OCI-LY3 (cell line): ENCODE measurements at regions not wholly inside any gene's neighbourhood (a gene's known extent, or its start where the extent isn't known, plus 50 kb on each side); places are given as distances from the start of the nearest gene placed in this dataset.

Experiments
- H2AFZ ChIP-seq: fragments of 200-600, 300-600 bp; shearing (Covaris generic); 2 replicates; pipeline ENCODE4 v1.6.0; 2014; ENCODE audit warnings: antibody characterized with exemption, low read depth, low read length
- H3K27ac ChIP-seq: fragments of 200-600, 300-600 bp; sonication (generic); 2 replicates; pipeline ENCODE4 v1.5.1; 2014; ENCODE audit warnings: mild to moderate bottlenecking, low read length, moderate library complexity, mixed read lengths
- H3K27me3 ChIP-seq: fragments of 200-600, 300-600 bp; sonication (generic); 2 replicates; pipeline ENCODE4 v1.6.1; 2014; ENCODE audit warnings: low read depth, low read length, mixed read lengths
- H3K36me3 ChIP-seq: fragments of 200-600, 300-600 bp; sonication (generic); replicated peaks from 2 replicates; pipeline ENCODE3; 2014; ENCODE audit warnings: low read depth, low read length, mixed read lengths
- H3K4me1 ChIP-seq: fragments of 300-600, 200-600 bp; sonication (generic); 2 replicates; pipeline ENCODE4 v1.6.1; 2014; ENCODE audit warnings: low read length, mixed read lengths
- H3K4me2 ChIP-seq: fragments of 200-600, 300-600 bp; sonication (generic); 2 replicates; pipeline ENCODE4 v1.6.1; 2014; ENCODE audit warnings: low read length, mixed read lengths
- H3K4me3 ChIP-seq: fragments of 300-600, 200-600 bp; sonication (generic); 2 replicates; pipeline ENCODE4 v1.5.1; 2014; ENCODE audit warnings: antibody characterized with exemption, mild to moderate bottlenecking, low read length, moderate library complexity
- H3K79me2 ChIP-seq: fragments of 300-600, 200-600 bp; shearing (Covaris generic); 2 replicates; pipeline ENCODE4 v1.6.1; 2014; ENCODE audit warnings: mild to moderate bottlenecking, low read length, mixed read lengths
- H3K9ac ChIP-seq: fragments of 300-600, 200-600 bp; shearing (Covaris generic); 2 replicates; pipeline ENCODE4 v1.6.0; 2014; ENCODE audit warnings: mild to moderate bottlenecking, low read length, moderate library complexity
- H3K9me3 ChIP-seq: fragments of 200-600, 300-600 bp; shearing (Covaris generic); 2 replicates; pipeline ENCODE4 v1.6.1; 2014; ENCODE audit warnings: low read length, mixed read lengths; ENCODE audit not compliant: insufficient read depth
- H4K20me1 ChIP-seq: fragments of 200-600, 300-600 bp; sonication (generic); 2 replicates; pipeline ENCODE4 v1.6.1; 2016; ENCODE audit warnings: low read length, mixed read lengths; ENCODE audit not compliant: insufficient read depth
- EZH2phosphoT487 ChIP-seq: fragments of 200-600 bp; shearing (Covaris generic); IDR thresholded peaks from 2 replicates; pipeline ENCODE4 v1.6.1; 2018; ENCODE audit warnings: antibody characterized with exemption, mixed run types, low read depth
- TF ChIP-seq, protein P1 (sequence below): fragments of 200-600, 300-600 bp; sonication (generic); IDR thresholded peaks from 2 replicates; pipeline ENCODE4 v1.5.1; 2014; ENCODE audit warnings: antibody characterized with exemption, low read length, low read depth

GRCh38 chr5:126301056-126301455 is 122.2 kb upstream of the GRAMD2B start:
- Histone ChIP-seq H3K27ac (no peak overlapping the region), H3K9ac (no peak overlapping the region), H4K20me1 (no peaks in the 10 kb centered on the region), H3K79me2 (no peaks in the 10 kb centered on the region), H3K9me3 (no peaks in the 10 kb centered on the region), H3K27me3 (no peaks in the 10 kb centered on the region), H3K36me3 (no peaks in the 10 kb centered on the region), H3K4me2 (no peak overlapping the region), H3K4me3 (no peak overlapping the region), H3K4me1 (no peaks in the 10 kb centered on the region), H2AFZ (no peak overlapping the region)
- TF ChIP-seq, protein P1, sequence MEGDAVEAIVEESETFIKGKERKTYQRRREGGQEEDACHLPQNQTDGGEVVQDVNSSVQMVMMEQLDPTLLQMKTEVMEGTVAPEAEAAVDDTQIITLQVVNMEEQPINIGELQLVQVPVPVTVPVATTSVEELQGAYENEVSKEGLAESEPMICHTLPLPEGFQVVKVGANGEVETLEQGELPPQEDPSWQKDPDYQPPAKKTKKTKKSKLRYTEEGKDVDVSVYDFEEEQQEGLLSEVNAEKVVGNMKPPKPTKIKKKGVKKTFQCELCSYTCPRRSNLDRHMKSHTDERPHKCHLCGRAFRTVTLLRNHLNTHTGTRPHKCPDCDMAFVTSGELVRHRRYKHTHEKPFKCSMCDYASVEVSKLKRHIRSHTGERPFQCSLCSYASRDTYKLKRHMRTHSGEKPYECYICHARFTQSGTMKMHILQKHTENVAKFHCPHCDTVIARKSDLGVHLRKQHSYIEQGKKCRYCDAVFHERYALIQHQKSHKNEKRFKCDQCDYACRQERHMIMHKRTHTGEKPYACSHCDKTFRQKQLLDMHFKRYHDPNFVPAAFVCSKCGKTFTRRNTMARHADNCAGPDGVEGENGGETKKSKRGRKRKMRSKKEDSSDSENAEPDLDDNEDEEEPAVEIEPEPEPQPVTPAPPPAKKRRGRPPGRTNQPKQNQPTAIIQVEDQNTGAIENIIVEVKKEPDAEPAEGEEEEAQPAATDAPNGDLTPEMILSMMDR, result no peak
- no peak for TF ChIP-seq EZH2phosphoT487

DNA sequence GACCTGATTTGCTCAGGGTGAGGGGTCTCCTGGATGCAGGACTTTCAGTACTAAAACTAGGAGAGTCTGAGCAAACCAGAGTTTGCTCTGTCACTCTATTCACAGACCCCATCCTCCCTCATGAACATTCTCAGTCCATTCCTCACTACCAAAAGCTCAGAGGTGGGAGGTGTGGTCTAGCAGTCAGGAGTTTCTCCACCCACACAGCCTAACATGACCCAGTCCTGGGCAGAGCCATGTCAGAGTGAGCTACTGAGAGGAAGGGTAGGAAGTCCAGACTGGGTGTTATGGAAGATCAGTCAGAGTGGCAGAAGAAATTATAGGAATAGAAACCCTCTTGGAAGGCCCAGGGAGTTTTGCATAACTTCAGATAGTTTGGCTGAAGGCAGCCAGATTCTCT is 113.3 kb upstream of the GRAMD2B start:
- no peak overlapping the region for H3K9ac ChIP-seq
- no peak overlapping the region for H3K27ac ChIP-seq
- no peak for TF ChIP-seq EZH2phosphoT487
- H4K20me1 ChIP-seq, result no peaks in the 10 kb centered on the region
- H3K9me3 ChIP-seq, result no peaks in the 10 kb centered on the region
- no peaks in the 10 kb centered on the region for H3K4me1 ChIP-seq
- H3K4me3 ChIP-seq, result no peak overlapping the region
- no peaks in the 10 kb centered on the region for H3K79me2 ChIP-seq
- no peak overlapping the region for H3K4me2 ChIP-seq
- H2AFZ ChIP-seq, result no peak overlapping the region
- no peaks in the 10 kb centered on the region for H3K36me3 ChIP-seq
- no peaks in the 10 kb centered on the region for H3K27me3 ChIP-seq

DNA sequence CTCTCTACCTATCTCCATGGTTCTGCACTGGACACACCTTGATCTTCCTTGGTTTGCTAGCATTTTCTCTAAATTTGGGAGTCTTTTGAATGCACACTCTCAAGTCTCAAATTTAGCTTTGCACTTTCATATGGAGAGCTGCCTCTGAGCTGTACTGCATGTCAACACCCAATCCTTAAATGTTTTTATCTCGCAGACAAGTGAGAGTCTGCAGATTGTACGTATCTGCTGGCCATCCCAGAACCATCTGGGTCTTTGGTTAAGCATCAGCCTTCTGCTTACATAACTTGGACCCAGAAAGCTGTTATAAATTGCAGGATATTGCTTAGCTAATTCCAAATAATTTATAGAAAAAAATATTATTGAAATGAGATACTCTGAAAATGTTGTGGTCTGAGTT is 111.4 kb upstream of the GRAMD2B start:
- Histone ChIP-seq H3K27ac (no peak overlapping the region), H3K4me1 (no peaks in the 10 kb centered on the region), H2AFZ (no peak overlapping the region), H3K36me3 (no peaks in the 10 kb centered on the region), H3K27me3 (no peaks in the 10 kb centered on the region), H3K4me3 (no peak overlapping the region), H4K20me1 (no peaks in the 10 kb centered on the region), H3K4me2 (no peak overlapping the region), H3K9me3 (no peaks in the 10 kb centered on the region), H3K9ac (no peak overlapping the region), H3K79me2 (no peaks in the 10 kb centered on the region)
- TF ChIP-seq EZH2phosphoT487, result no peak
- TF ChIP-seq, protein P1, result no peak

DNA sequence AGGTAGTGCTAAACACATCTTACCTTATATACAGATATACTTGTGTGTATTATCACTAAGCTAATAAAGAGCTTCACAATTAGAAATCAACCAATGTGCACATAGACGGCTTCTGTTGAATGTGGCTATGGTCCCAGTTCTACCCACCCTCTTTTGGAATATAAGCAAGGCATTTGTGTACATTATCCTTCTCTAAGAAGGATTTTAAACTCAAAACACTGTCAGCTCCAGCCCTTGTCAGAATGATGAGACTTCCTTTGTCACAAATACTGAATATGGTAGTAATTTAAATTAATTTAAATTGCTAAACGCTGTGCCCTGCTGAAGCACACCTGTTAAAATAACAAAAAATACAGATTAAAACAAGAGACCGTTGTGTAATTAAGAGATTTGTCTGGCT is 107.9 kb upstream of the GRAMD2B start:
- Histone ChIP-seq H3K9ac (no peak overlapping the region), H3K4me2 (no peak overlapping the region), H3K4me3 (no peak overlapping the region), H2AFZ (no peak overlapping the region), H3K9me3 (no peaks in the 10 kb centered on the region), H3K27ac (no peak overlapping the region), H3K36me3 (no peaks in the 10 kb centered on the region), H4K20me1 (no peaks in the 10 kb centered on the region), H3K79me2 (no peaks in the 10 kb centered on the region), H3K27me3 (no peaks in the 10 kb centered on the region), H3K4me1 (no peaks in the 10 kb centered on the region)
- TF ChIP-seq, protein P1, result no peak
- TF ChIP-seq EZH2phosphoT487, result no peak

DNA sequence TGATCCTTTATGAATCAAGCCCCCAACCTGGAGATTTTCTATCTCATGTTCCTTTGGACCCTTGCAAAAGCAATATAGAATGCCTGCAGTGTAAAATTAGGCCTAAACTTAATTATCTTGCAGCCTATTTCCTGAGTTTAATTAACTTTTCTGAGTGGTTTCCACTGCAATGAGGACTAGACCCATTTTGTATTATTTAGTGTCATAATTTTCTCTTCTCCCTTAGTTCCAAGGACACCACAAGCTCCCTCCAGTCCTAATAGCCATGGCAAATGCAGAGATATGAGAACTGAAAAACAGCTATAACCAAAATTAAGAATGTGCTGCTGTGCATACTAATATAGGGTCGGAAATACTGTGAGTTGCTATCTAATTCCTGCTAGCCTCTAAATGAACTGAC is 90.9 kb upstream of the GRAMD2B start:
- H3K79me2 ChIP-seq, result no peaks in the 10 kb centered on the region
- H3K4me3 ChIP-seq, result no peak overlapping the region
- H2AFZ ChIP-seq, result no peak overlapping the region
- no peak overlapping the region for H3K4me2 ChIP-seq
- H3K27me3 ChIP-seq, result no peaks in the 10 kb centered on the region
- H4K20me1 ChIP-seq, result no peaks in the 10 kb centered on the region
- no peaks in the 10 kb centered on the region for H3K9me3 ChIP-seq
- TF ChIP-seq EZH2phosphoT487, result no peak
- H3K9ac ChIP-seq, result no peak overlapping the region
- H3K36me3 ChIP-seq, result no peaks in the 10 kb centered on the region
- no peak overlapping the region for H3K27ac ChIP-seq
- H3K4me1 ChIP-seq, result no peaks in the 10 kb centered on the region
